Caco-2 (cell line): ENCODE measurements at regions not wholly inside any gene's neighbourhood (a gene's known extent, or its start where the extent isn't known, plus 50 kb on each side); places are given as distances from the start of the nearest gene placed in this dataset.

Source experiments
- BruUV-seq: library from RNA; stranded (reverse); fragments of 400-500 nt; replicated peaks from 2 replicates; lab custom pipeline; 2021; lab: Mats Ljungman, UMichigan
- CTCF ChIA-PET: fragments of 300-600 bp; sonication (Branson Sonifier 250); formaldehyde crosslinking; loops from one replicate; lab custom pipeline; 2022; ENCODE audit warnings: antibody characterized with exemption; lab: Charles Lee
- POLR2A ChIA-PET: fragments of 300-600 bp; sonication (Branson Sonifier 250); formaldehyde crosslinking; loops from one replicate; lab custom pipeline; 2022; ENCODE audit warnings: antibody characterized with exemption; lab: Charles Lee
- DNase-seq, 2 experiments: peaks; one replicate each; pipeline versions ENCODE4 v3.0.0 to v3.0.0-alpha.2; 2020 to 2022
- H3K27me3 ChIP-seq: replicated peaks from 2 replicates; pipeline ENCODE4 v1.6.0; 2011; ENCODE audit warnings: low read length; ENCODE audit not compliant: control insufficient read depth, insufficient read depth
- H3K36me3 ChIP-seq: 2 replicates; pipeline ENCODE4 v1.5.1; 2011; ENCODE audit warnings: low read length; ENCODE audit not compliant: control insufficient read depth, insufficient read depth
- H3K4me1 ChIP-seq: fragments of 250-450 bp; sonication (Bioruptor Pico); 2 replicates; pipeline ENCODE4 v1.5.1; 2020; ENCODE audit warnings: mild to moderate bottlenecking
- H3K4me3 ChIP-seq: 2 replicates; pipeline ENCODE4 v1.5.1; 2011; ENCODE audit warnings: low read depth, mild to moderate bottlenecking, control low read depth, low read length
- H3K9me3 ChIP-seq: fragments of 250-450 bp; sonication (Bioruptor Pico); 2 replicates; pipeline ENCODE4 v1.5.1; 2020; ENCODE audit warnings: mild to moderate bottlenecking, moderate library complexity
- H3K27ac Mint-ChIP-seq: one replicate; pipeline ENCODE4 v1.8.0; 2022; ENCODE audit warnings: mixed read lengths; ENCODE audit not compliant: unreplicated experiment
- H3K27me3 Mint-ChIP-seq: one replicate; pipeline ENCODE4 v1.8.0; 2022; ENCODE audit warnings: mixed read lengths; ENCODE audit not compliant: insufficient read depth, unreplicated experiment
- H3K36me3 Mint-ChIP-seq: one replicate; pipeline ENCODE4 v1.8.0; 2022; ENCODE audit warnings: mild to moderate bottlenecking, mixed read lengths; ENCODE audit not compliant: insufficient read depth, unreplicated experiment
- H3K4me1 Mint-ChIP-seq: one replicate; pipeline ENCODE4 v1.8.0; 2022; ENCODE audit warnings: low read depth, mixed read lengths; ENCODE audit not compliant: unreplicated experiment
- H3K4me3 Mint-ChIP-seq: one replicate; pipeline ENCODE4 v1.8.0; 2022; ENCODE audit warnings: mild to moderate bottlenecking, moderate library complexity, mixed read lengths; ENCODE audit not compliant: unreplicated experiment
- H3K9me3 Mint-ChIP-seq: one replicate; pipeline ENCODE4 v1.8.0; 2022; ENCODE audit warnings: mixed read lengths; ENCODE audit not compliant: unreplicated experiment
- CTCF ChIP-seq, 2 experiments: fragments of 200-600 bp in 1 of 2; IDR thresholded peaks; 1 replicate in 1 of 2; 2 replicates in 1 of 2; pipeline versions ENCODE4 v1.5.1 to v1.8.0; 2011 to 2022; ENCODE audit warnings: antibody characterized with exemption in 1 of 2, control low read depth in 1 of 2, inconsistent platforms in 1 of 2, low read depth in 1 of 2, low read length in 1 of 2, mild to moderate bottlenecking in 1 of 2, moderate library complexity in 1 of 2; ENCODE audit not compliant: insufficient read depth in 1 of 2, severe bottlenecking in 1 of 2, unreplicated experiment in 1 of 2
- intact Hi-C: fragments of 100-400 bp; cut with micrococcal nuclease; formaldehyde crosslinking; loops from one replicate; pipeline ENCODE4 v1.10.0; 2022; ENCODE audit not compliant: unreplicated experiment

GRCh38 chr13:104686484-104686883, 1620.3 kb upstream of the SLC10A2 start:
- H3K9me3 ChIP-seq: no peaks in the 10 kb centered on the region
- H3K4me3 ChIP-seq: no peak overlapping the region
- intact Hi-C loops: no loop called here
- TF ChIP-seq CTCF (IDR thresholded peaks at IDR 0.05; ENCODE audit: insufficient read depth in 1 of 2, low read depth in 1 of 2, low read length in 1 of 2, severe bottlenecking in 1 of 2, unreplicated experiment in 1 of 2): no peak
- Mint-ChIP-seq H3K4me3 (no peak overlapping the region), H3K36me3 (no peaks in the 10 kb centered on the region), H3K27ac (no peak overlapping the region), H3K27me3 (no peaks in the 10 kb centered on the region), H3K4me1 (no peaks in the 10 kb centered on the region), H3K9me3 (no peaks in the 10 kb centered on the region)
- H3K4me1 ChIP-seq: no peaks in the 10 kb centered on the region
- H3K27me3 ChIP-seq: no peaks in the 10 kb centered on the region
- DNase-seq: no peak
- no peaks in the 10 kb centered on the region for H3K36me3 ChIP-seq
- BruUV-seq: no TSS peak
- ChIA-PET CTCF (no interaction called here), POLR2A (no interaction called here)

- Histone ChIP-seq H3K4me1 (no peaks in the 10 kb centered on the region), H3K4me3 (no peak overlapping the region), H3K36me3 (no peaks in the 10 kb centered on the region), H3K9me3 (no peaks in the 10 kb centered on the region), H3K27me3 (no peaks in the 10 kb centered on the region)
- peak in 1 of 2 experiments; percentile 7 for DNase-seq
- intact Hi-C loops: no loop called here
- Mint-ChIP-seq H3K4me3 (no peak overlapping the region), H3K9me3 (no peaks in the 10 kb centered on the region), H3K27ac (no peak overlapping the region), H3K4me1 (no peaks in the 10 kb centered on the region), H3K36me3 (no peaks in the 10 kb centered on the region), H3K27me3 (no peaks in the 10 kb centered on the region)
- ChIA-PET CTCF (no interaction called here), POLR2A (no interaction called here)
- BruUV-seq: no TSS peak
- TF ChIP-seq CTCF (IDR thresholded peaks at IDR 0.05; ENCODE audit: insufficient read depth in 1 of 2, low read depth in 1 of 2, low read length in 1 of 2, severe bottlenecking in 1 of 2, unreplicated experiment in 1 of 2): no peak
These were observed 1617.6 kb upstream of the SLC10A2 start for GRCh38 chr13:104683789-104684188.

GRCh38 chr13:104678161-104678560, 1611.9 kb upstream of the SLC10A2 start:
- Mint-ChIP-seq H3K4me1 (no peaks in the 10 kb centered on the region), H3K9me3 (no peaks in the 10 kb centered on the region), H3K36me3 (no peaks in the 10 kb centered on the region), H3K27ac (no peak overlapping the region), H3K27me3 (peaks cover 5% of the 10 kb centered on the region), H3K4me3 (no peak overlapping the region)
- DNase-seq: no peak
- intact Hi-C loops: no loop called here
- Histone ChIP-seq H3K36me3 (no peaks in the 10 kb centered on the region), H3K4me1 (no peaks in the 10 kb centered on the region), H3K4me3 (no peak overlapping the region), H3K27me3 (no peaks in the 10 kb centered on the region), H3K9me3 (no peaks in the 10 kb centered on the region)
- ChIA-PET CTCF (no interaction called here), POLR2A (no interaction called here)
- BruUV-seq: no TSS peak
- no peak for TF ChIP-seq CTCF (IDR thresholded peaks at IDR 0.05; ENCODE audit: insufficient read depth in 1 of 2, low read depth in 1 of 2, low read length in 1 of 2, severe bottlenecking in 1 of 2, unreplicated experiment in 1 of 2)
